ENCODE measurements at regions not wholly inside any gene's neighbourhood (a gene's known extent, or its start where the extent isn't known, plus 50 kb on each side); places are given as distances from the start of the nearest gene placed in this dataset.
A peak's percentile ranks its signal among the peaks of the same experiment; 100 is the strongest.

DNA sequence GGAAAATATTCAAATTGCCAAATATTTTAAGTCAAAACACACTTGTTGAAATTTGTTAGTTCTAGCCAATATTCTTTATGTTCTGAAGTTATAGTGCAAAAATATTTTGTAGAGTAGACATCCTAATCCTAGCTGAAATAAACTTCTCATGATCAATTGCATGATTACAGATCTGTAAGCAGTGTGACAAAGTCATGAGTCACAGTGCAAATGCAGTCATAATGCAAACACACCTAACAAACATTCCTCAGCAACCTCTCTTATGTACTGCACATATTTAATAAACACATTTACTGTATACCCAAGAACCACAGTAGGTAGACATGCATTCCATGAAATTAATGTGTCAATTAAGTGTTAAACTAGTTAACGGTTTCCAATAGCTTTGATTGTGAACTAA, 1857.4 kb downstream of the NCAM2 start:
- no TSS peak for BruUV-seq (replicated peaks)
- H2AFZ ChIP-seq: no peak overlapping the region
- TF ChIP-seq EZH2 (IDR thresholded peaks at IDR 0.05; ENCODE audit: low read depth) (no peak), CTCF (conservative IDR thresholded peaks at IDR 0.05) (no peak)
- H3K27me3 ChIP-seq (ENCODE audit: insufficient read depth, low read depth): no peaks in the 10 kb centered on the region
- H3K27ac ChIP-seq: no peak overlapping the region
- H3K4me2 ChIP-seq: no peak overlapping the region
- no peaks in the 10 kb centered on the region for H3K79me2 ChIP-seq (ENCODE audit: low read depth)
- H3F3A ChIP-seq (ENCODE audit: insufficient read depth, low read depth): no peaks in the 10 kb centered on the region
- H3K9me2 ChIP-seq (ENCODE audit: insufficient read depth): no peaks in the 10 kb centered on the region
- H4K20me1 ChIP-seq (ENCODE audit: insufficient read depth): no peaks in the 10 kb centered on the region
- no peaks in the 10 kb centered on the region; the same call in 1 of the 2 replicates for H3K9me3 ChIP-seq (ENCODE audit: insufficient read depth, low read depth)
- intact Hi-C loops (cut with micrococcal nuclease; ENCODE audit: unreplicated experiment): no loop called here
- CTCF ChIA-PET: no interaction called here
- DNase-seq: peak in 1 of 2 experiments; percentile 78
- POLR2A ChIA-PET (ENCODE audit: unreplicated experiment): no interaction called here
- no peaks in the 10 kb centered on the region for H3K36me3 ChIP-seq (ENCODE audit: low read depth)
- H3K4me3 ChIP-seq: no peak overlapping the region
- 0 out of 2 replicates have a peak, but pooled peaks cover 8% of the 10 kb centered on the region for H3K4me1 ChIP-seq (replicated peaks; ENCODE audit: insufficient read depth)

DNA sequence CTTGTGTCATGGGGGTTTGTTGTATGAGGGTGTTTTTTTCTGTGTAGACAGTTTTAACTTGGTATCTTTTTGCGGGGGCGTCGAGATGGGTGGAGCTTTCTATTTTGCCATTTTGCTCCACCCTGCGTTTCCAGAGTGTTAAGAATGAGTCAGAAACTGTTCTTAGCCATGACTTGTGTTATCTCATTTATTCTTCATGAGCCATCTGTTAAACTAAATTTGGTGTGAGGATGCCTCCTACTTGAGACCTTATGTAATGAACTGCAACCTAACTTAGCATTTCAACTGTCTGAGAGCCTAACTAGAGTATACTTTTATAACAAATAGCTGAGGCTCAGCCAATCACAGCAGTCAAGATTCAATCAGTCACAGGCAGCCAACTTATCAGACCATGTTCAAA, 1873.5 kb downstream of the NCAM2 start:
- POLR2A ChIA-PET (ENCODE audit: unreplicated experiment): no interaction called here
- BruUV-seq (replicated peaks): no TSS peak
- intact Hi-C loops (cut with micrococcal nuclease; ENCODE audit: unreplicated experiment): no loop called here

DNA sequence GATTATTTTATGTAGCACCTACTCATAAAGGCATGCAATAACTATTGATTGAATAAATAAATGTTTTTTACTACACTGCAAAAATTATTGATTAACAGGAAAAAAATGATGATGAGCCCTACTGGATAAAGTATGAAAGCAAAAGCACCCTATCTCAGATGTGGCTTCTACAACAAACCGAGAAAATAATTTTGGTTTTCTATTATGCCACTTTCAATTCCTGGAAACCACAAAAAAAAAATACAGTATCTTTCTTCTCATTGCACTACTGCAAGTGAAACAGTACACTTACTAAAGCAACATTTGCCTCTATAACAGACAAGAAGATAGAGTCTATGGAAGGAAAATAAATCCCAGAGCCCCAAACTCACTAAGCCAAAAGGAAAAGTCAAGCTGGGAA, 1882.4 kb downstream of the NCAM2 start:
- POLR2A ChIA-PET (ENCODE audit: unreplicated experiment): no interaction called here
- Histone ChIP-seq H2AFZ (no peak overlapping the region), H4K20me1 (ENCODE audit: insufficient read depth) (no peaks in the 10 kb centered on the region), H3K9me2 (ENCODE audit: insufficient read depth) (no peaks in the 10 kb centered on the region), H3K4me3 (no peak overlapping the region), H3K9me3 (ENCODE audit: insufficient read depth, low read depth) (no peaks in the 10 kb centered on the region), H3F3A (ENCODE audit: insufficient read depth, low read depth) (no peaks in the 10 kb centered on the region), H3K4me1 (replicated peaks; ENCODE audit: insufficient read depth) (peaks cover 12% of the 10 kb centered on the region), H3K27me3 (ENCODE audit: insufficient read depth, low read depth) (no peaks in the 10 kb centered on the region), H3K79me2 (ENCODE audit: low read depth) (no peaks in the 10 kb centered on the region), H3K4me2 (no peak overlapping the region), H3K36me3 (ENCODE audit: low read depth) (no peaks in the 10 kb centered on the region), H3K27ac (no peak overlapping the region)
- peak in 1 of 2 experiments; percentile 38 for DNase-seq
- CTCF ChIA-PET: no interaction called here
- intact Hi-C loops (cut with micrococcal nuclease; ENCODE audit: unreplicated experiment): no loop called here
- no TSS peak for BruUV-seq (replicated peaks)
- TF ChIP-seq CTCF (conservative IDR thresholded peaks at IDR 0.05) (no peak), EZH2 (IDR thresholded peaks at IDR 0.05; ENCODE audit: low read depth) (no peak)

More for the DNA sequence above, 1873.5 kb downstream of the NCAM2 start:
- CTCF ChIA-PET: no interaction called here
- Histone ChIP-seq H3K4me1 (replicated peaks; ENCODE audit: insufficient read depth) (no peaks in the 10 kb centered on the region), H3K27me3 (ENCODE audit: insufficient read depth, low read depth) (no peaks in the 10 kb centered on the region), H3K79me2 (ENCODE audit: low read depth) (no peaks in the 10 kb centered on the region), H3K9me2 (ENCODE audit: insufficient read depth) (no peaks in the 10 kb centered on the region), H3F3A (ENCODE audit: insufficient read depth, low read depth) (no peaks in the 10 kb centered on the region), H2AFZ (no peak overlapping the region), H3K4me3 (no peak overlapping the region), H3K9me3 (ENCODE audit: insufficient read depth, low read depth) (no peaks in the 10 kb centered on the region), H3K4me2 (no peak overlapping the region), H3K36me3 (ENCODE audit: low read depth) (no peaks in the 10 kb centered on the region), H3K27ac (no peak overlapping the region), H4K20me1 (ENCODE audit: insufficient read depth) (no peaks in the 10 kb centered on the region)
- TF ChIP-seq EZH2 (IDR thresholded peaks at IDR 0.05; ENCODE audit: low read depth) (no peak), CTCF (conservative IDR thresholded peaks at IDR 0.05) (no peak)
- DNase-seq: no peak
